SU-DHL-6 (cell line): ENCODE measurements at regions not wholly inside any gene's neighbourhood (a gene's known extent, or its start where the extent isn't known, plus 50 kb on each side); places are given as distances from the start of the nearest gene placed in this dataset.

Experiments used
- CTCF ChIP-seq: fragments of 200-600 bp; sonication (generic); IDR thresholded peaks from one replicate; pipeline ENCODE4 v1.5.1; 2017; ENCODE audit warnings: antibody characterized with exemption, mild to moderate bottlenecking, low read length, moderate library complexity; ENCODE audit not compliant: insufficient read depth, poor library complexity, severe bottlenecking
- EZH2phosphoT487 ChIP-seq: fragments of 200-600 bp; sonication (generic), shearing (Covaris generic); conservative IDR thresholded peaks from 2 replicates; pipeline ENCODE4 v1.6.1; 2018; ENCODE audit warnings: mild to moderate bottlenecking, antibody characterized with exemption, low read length, moderate library complexity, mixed read lengths

- TF ChIP-seq CTCF = no peak
- no peak for TF ChIP-seq EZH2phosphoT487
These were observed 84.5 kb downstream of the TMEM18 start for GRCh38 chr2:592737-593136.
